Skeletal muscle cell (primary cell): ENCODE measurements at regions not wholly inside any gene's neighbourhood (a gene's known extent, or its start where the extent isn't known, plus 50 kb on each side); places are given as distances from the start of the nearest gene placed in this dataset.

Experiments
- DNase-seq: peaks from one replicate; pipeline ENCODE4 v3.0.0-alpha.2; 2010; ENCODE audit warnings: low read depth
- H3K4me3 ChIP-seq: 2 replicates; pipeline ENCODE4 v1.5.1; 2011; ENCODE audit warnings: low read depth, mild to moderate bottlenecking, control low read depth, low read length, moderate library complexity

DNA sequence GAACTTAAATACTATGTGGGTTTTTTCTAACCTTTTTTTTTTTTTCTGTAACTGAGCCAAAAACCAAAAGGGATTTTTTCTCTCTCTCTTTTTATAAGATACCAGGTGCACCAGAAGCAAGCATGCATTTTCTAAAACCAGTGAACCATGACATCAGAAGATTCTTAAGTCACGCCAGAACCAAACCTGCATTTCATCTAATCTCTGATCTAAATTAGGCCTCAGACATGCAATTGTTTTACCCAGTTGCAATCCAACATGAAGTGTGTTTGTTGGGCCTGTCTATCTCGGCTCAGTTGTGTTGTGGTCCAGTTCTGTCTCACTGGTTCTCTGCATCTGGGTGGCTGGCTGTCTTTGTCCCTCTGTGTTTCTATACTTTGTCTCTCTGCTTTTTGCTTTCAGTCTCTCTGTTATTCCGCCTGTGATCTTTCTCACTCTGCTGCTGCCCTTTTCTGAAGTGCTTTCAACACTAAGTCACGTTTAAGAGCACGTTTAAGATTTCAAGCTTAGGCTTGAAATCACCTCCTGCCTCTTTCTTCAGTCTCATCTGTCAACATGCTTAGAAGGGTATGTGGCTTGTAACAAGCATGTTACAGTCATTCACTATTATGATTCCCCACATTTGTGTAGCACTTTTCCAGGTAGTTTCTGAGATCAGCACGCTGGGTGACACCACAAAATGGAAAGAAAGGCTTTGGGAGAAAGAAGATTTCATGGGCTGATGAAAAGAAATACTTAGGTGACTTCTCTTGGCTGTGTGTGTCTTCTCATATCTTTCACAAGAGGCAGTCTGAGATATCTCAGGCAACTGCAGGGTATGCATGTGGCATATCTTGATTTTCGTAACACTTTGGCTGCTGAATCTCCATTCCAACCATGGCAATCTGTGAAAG lies 488.9 kb downstream of the SHISA9 start:
- DNase-seq: no peak
- H3K4me3 ChIP-seq: no peak overlapping the region

DNA sequence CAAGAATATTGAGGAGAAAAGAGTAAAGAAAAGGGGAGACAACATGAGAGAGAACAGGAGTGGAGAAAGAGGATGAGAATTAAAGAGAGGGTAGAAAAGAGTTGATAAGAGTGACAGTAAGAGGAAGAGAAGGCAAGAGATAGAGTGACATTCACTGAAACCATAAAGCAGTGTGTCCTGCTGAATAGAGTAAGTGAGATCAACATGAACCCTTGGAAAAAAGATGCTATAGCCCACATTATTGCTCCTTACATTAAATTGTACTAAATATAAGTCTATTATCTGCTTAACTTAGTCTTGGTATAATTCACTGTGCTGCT lies 489.5 kb downstream of the SHISA9 start:
- no peak for DNase-seq
- no peak overlapping the region for H3K4me3 ChIP-seq

DNA sequence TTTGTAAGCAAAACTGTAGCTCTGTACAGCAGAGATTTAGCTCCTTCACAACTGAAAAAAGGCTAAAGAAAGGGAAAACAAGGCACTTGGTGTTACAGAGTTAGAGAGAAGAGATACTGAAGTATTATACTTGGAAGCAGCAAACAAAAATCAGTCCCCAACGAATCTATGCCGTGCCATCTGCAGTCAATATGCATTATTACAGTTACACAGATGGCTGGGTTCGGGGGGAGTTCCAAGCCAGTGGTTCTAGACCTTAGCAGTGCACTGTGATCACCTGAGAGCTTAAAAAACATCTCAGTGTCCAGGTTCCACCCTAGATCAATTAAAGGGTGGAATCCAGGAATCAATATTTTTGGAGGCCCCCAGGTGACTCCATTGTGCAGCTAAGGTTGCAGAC lies 489.9 kb downstream of the SHISA9 start:
- H3K4me3 ChIP-seq: no peak overlapping the region
- no peak for DNase-seq

DNA sequence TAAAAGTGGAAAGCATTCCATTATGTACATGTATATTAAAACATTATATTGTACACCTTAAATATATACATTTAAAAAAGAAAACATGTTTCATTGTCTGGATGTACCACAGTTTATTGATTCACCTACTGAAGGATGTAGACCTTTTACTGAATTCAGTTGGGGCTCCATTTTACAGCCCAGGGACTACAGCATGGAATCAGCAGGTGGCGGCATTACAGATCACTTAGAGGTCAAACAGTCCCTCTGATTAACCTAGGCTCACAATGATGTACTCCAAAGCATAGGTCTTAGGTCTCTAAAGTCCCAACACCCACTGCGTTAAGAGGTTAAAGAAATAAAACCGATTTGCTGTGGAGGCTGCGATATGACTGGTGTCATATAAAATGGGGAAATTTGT lies 490.9 kb downstream of the SHISA9 start:
- DNase-seq: no peak
- no peak overlapping the region for H3K4me3 ChIP-seq

DNA sequence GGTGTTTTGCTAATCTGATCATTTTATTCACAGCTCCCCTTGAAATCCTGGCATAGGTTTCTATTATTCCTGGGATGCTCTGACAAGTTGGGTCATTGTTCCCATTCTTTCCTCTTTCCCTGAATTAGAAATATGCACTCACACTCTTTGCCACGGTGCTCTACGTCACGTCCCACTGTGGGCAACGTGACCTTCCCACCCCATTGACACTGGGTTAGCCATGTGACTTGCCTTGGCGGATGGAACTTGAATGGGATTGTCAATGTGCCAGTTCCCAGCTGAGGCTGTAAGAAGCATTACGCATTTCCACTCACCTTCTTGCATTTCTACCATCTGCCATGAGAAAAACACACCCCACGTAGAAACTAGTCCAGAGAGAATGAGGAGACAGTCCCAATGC lies 492.4 kb downstream of the SHISA9 start:
- H3K4me3 ChIP-seq: no peak overlapping the region

DNA sequence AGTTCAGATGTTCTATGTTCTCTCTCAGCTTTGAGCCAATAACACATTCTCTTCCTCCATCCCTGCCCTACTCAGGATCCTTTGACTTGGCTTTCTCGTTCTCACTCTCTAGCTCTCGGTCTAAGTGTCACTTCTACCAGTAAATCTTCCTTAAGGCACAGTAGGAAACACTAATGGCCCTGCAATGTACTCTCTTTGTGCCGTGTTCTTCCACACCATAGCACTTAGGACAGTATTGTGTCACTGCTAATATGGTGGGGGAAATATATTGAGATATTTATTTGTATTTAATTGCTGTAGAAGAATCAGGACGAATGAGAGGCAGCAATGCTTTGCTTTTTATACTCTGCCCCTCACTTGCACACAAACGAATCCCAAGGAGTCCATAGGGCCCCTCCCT lies 493.1 kb downstream of the SHISA9 start:
- DNase-seq: no peak
- H3K4me3 ChIP-seq: no peak overlapping the region

More for the DNA sequence above, 492.4 kb downstream of the SHISA9 start:
- DNase-seq: no peak

DNA sequence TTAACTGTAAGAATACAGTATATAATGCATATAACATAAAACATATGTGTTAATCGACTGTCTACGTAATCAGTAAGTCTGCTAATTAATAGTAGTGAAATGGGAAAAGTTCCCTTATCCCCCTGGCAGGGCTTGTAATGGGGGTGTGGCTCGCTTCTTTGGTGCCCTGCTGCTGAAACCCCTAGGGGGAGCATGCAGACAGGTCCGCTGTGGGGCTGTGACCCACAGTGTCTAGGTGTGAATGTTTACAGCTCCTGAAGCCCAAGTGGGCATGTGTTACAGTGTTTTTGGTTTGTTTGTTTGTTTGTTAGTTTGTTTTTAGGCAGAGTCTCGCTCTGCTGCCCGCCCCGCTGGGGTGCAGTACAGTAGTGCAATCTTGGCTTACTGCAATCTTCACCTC lies 495.7 kb downstream of the SHISA9 start:
- no peak for DNase-seq
- no peak overlapping the region for H3K4me3 ChIP-seq

DNA sequence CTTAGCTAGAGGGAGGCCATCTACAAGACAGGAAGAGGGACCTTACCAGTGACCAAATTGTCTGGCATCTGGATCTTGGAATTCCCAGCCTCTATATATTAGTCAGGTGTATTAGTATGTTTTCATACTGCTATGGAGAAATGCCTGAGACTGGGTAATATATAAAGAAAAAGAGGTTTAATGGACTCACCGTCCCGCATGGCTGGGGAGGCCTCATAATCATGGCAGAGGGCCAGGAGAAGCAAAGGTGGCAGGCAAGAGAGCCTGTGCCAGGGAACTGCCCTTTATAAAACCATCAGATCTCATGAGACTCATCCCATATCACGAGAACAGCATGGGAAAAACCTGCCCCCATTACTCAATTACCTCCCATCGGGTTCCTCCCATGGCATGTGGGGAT lies 500.2 kb downstream of the SHISA9 start:
- DNase-seq: no peak
- no peak overlapping the region for H3K4me3 ChIP-seq

DNA sequence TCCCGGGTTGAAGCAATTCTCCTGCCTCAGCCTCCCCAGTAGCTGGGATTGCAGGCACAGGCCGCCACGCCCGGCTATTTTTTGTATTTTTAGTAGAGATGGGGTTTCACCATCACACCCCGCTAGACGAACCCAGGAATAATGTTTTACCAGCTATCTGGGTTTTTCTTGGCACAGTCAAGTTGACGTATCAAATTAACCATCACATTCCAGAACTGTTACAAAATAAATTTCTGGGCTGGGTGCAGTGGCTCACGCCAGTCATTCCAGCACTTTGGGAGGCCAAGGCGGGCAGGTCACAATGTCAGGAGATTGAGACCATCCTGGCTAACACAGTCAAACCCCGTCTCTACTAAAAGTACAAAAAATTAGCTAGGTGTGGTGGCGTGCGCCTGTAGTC lies 501.2 kb downstream of the SHISA9 start:
- no peak for DNase-seq
- H3K4me3 ChIP-seq: no peak overlapping the region

DNA sequence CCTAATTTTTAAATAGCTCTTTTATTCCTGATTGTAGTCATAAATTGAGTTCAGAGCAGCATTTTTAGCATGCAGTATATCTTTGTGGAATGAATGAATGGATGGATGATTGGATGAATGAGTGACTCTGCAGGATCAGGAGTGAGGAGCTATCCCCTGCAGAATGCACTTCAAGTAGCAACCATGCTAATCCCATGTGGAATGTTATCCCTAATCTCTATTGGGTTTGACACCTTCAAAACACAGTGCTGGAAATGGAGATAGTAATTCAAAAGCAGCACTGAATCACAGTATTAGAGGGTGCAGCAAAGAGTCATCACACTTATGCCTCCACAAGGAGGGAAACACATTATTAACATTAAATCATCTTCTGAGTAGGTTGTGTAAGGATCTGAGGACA lies 501.9 kb downstream of the SHISA9 start:
- DNase-seq: no peak
- no peak overlapping the region for H3K4me3 ChIP-seq

DNA sequence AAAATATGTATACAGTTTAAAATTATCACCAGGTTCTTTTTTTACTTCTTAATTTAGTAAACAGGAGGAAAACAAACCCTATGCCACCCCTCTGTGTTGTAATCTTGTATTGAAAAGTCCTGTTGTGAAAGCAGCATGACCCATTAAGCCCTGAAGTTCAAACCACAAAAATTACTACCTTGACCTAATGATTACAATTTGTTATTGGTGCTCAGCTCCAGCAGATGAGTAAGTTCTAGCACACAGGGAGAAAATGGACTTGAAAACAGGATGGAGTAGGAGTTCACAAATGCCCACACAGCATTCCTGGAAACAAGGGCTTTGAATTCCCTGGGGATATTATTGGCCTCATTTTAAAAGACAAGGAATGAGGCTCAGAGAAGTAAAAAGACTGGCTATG lies 505.8 kb upstream of the ERCC4 start:
- DNase-seq: peak; percentile 47
- H3K4me3 ChIP-seq: no peak overlapping the region

DNA sequence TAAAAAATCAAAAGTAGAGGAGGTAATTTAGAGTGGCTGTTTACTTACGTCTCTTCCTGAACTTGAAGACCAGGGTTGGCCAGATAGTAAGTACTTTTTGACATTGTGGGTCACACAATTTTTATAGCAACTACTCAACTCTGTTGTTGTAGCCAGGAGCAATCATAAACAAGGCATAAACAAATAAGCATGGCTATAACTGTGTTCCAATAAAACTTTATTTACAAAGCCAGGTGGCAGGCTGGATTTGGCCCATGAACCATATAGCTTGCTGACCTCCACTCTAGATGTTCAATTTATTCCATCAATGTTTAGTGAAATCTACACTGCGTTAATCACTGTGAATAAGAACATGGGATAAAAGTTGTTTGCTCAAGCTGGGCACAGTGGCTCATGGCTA lies 500.4 kb upstream of the ERCC4 start:
- no peak overlapping the region for H3K4me3 ChIP-seq
- DNase-seq: no peak

DNA sequence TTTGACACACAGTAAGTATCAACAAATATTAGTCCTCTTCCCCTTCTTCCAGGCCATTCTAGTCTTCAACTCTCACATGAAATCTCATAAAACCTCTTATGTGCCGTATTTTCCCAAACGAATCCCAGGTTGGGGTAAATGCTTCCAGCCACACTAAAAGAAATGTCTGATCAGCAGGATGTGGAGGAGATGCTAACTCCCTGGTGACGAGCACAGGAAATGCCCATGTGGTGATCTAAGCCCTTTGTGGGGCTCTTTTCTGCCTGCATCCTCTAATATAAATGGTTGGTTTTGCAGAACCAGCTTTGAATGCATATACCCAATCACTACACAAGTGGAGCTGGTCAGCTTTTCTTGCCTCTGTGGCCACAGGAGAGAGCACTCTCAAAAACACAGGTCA lies 498.2 kb upstream of the ERCC4 start:
- no peak overlapping the region for H3K4me3 ChIP-seq
- peak; percentile 27 for DNase-seq

DNA sequence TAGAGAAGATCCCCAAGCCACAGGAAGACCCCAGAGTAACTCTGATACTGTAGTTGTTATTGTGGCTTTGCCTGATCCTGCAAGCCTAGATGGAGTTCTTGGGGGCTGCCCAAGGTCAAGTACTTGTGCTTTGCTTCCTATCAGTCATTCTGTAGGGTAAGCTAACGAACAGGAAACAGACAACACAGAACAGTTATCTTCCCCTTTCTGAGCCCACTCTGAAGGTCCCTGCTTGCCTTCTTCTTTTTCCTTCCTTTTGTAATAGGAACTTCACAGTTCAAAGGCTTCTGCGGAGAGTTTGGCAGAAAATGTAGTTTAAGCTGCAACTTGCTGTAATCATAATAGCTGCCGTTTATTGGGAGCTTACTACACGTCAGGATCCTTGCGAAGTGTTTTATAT lies 494.1 kb upstream of the ERCC4 start:
- no peak for DNase-seq
- H3K4me3 ChIP-seq: no peak overlapping the region

DNA sequence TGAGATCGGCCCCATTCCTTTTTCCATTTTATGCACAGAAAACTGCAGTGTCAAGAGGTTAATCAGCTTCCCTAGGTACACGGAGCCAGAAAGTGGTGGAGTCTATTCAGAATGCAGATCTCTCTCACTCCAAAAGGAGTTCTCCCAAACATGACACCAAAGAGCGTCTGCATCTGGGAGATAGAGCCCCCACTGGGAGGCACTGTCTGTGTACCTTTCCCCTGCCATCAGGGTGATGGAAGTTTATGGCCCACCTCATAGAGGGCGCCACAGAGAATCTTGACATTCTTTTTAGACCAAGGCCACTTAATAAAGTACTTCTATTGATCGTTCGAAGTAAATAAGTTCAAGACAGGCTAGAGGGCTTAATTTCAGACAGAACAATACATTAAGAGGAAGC lies 493.7 kb upstream of the ERCC4 start:
- DNase-seq: no peak
- no peak overlapping the region for H3K4me3 ChIP-seq

DNA sequence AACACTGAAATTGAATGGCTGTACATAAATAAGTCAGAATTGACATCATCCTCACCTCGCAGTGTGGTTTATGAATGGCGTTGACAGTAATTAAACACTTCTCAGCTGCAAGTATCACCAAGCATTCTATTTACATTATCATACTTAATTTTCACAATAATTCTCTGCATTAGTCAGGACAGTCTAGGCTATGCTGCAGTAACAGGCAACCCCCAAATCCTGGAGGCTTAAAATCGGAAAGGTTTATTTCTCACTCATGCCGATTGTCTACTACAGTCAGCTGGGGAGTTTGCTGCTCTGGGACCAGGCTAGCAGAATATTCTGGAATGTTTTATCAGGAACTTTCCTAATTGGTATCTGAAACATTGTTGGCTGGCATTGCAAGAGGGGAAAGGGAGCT lies 493.2 kb upstream of the ERCC4 start:
- H3K4me3 ChIP-seq: no peak overlapping the region
- DNase-seq: no peak

DNA sequence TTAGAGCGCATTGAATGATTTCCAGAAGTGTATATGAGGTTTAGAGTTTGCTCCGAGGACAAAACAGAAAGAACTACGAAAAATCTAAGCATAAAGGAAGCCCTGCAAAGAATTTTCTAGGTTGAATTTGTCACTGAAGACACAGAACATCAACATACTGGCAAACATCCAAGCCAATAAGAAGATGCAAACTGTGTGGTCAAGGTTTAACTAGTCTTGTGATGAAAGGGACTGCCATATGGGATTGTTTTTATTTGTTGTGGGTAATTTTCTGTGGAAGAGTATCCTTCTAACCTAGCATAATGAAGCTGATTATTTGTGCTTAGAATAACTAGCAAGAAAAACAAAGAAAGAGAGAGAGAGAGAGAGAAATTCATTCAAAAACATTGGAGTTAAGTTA lies 492.0 kb upstream of the ERCC4 start:
- no peak for DNase-seq
- no peak overlapping the region for H3K4me3 ChIP-seq

DNA sequence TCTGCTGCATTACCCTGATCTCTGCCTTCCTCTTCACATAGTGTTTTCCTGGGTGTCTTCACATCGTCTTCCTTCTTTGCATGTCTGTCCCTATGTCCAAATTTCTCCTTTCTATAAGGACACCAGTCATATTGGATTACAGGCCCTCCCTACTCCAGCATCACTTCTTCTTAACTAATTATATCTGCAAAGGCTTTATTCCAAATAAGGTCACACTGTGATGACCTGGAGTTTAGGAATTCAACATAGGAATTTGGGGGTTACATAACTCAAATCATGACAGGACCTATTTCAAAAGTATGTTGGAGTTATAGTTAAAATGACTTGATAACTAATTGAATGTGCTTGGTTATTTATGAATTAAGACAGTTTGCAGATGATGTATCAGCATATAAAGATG lies 490.5 kb upstream of the ERCC4 start:
- DNase-seq: no peak
- H3K4me3 ChIP-seq: no peak overlapping the region

DNA sequence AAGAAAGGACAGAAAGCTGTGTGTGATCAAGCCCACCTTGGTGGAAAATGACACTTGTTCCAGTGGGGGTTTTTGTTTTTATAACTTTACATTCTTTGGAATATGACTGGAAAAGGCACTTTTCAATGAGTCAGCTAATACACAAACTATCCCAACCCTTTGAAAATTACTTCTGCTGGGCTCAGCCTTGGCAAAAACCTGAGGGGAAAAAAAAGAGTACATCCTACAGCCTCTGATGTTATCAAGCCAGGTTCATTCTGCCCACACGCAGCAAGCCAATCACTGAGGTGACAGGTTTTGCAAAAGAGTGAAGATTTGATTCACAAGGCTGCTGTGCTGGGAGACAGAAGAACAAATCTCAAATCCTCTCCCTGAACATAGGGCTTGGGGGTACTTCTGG lies 484.5 kb upstream of the ERCC4 start:
- DNase-seq: no peak
- H3K4me3 ChIP-seq: no peak overlapping the region

DNA sequence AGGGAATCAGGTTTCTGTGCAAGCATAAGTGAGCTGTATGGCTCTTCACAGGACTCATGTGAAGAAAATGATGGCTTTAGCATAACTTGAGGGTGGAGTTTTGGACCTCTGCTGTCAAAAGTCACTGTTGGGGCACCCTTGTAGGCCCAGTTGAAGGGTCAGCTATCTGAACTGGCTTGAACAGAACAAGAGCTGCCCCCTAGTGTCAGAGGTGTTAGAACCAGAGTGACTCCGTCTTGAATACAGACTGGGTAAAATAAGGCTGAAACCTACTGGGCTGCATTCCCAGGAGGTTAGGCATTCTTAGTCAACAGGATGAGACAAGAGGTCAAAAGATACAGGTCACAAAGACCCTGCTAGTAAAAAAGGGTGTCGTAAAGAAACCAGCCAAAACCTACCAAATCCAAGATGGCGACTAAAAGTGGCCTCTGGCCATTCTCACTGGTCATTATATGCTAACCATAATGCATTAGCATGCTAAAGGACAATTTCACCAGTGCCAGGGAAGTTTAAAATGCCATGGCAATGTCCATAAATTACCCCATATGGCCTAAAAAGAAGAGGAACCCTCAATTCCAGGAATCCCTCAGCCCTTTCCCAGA lies 484.0 kb upstream of the ERCC4 start:
- no peak overlapping the region for H3K4me3 ChIP-seq
- DNase-seq: no peak

DNA sequence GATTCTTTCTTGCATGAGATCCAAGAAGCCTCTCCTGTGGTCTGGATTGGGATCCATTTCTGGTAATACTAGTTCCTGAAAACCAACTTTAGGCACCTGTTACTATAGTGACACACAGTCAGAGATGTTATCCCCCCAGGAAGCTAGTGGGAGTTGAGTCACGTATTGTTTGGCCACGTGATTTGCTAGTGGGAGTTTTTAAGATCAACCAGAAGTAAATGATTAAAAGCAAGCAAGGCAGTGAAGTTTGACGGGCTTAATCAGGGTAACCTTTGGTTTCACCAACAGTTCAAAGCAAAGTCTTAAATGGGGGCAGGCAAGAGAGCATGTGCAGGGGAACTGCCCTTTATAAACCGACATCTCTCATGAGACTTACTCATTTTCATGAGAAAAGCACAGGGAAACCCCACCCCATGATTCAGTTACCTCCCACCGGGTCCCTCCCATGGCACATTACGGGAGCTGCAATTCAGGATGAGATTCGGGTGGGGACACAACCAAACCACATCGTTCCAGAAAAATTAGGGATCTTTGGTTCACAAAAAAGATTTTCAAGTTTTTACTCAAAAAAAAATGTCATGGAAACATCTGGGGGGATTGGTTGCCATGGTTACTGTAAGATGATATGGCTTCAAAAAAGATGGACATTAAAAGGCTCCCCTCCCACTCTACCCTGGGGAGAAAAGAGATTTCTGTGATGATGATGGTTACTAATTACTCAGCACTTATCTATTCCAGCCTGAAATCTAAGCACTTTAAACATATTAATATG lies 483.1 kb upstream of the ERCC4 start:
- no peak overlapping the region for H3K4me3 ChIP-seq
- no peak for DNase-seq
